ENCODE measurements at regions not wholly inside any gene's neighbourhood (a gene's known extent, or its start where the extent isn't known, plus 50 kb on each side); places are given as distances from the start of the nearest gene placed in this dataset.

DNA sequence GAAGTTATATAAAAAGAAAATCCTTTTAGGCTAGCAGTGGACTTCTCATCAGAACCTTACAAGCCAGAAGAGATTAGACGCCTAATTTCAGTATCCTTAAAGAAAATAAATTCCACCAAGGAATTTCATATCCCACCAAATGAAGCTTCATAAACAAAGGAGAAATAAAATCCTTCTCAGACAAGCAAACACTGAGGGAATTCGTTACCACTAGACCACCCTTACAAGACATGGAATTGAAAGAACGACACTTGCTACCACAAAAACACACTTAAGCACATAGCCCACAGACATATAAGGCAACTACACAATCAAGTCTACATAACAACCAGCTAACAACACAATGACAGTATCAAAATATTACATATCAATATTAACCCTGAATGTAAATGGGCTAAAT lies 299.2 kb downstream of the TOX3 start:
- TF ChIP-seq, protein P1, sequence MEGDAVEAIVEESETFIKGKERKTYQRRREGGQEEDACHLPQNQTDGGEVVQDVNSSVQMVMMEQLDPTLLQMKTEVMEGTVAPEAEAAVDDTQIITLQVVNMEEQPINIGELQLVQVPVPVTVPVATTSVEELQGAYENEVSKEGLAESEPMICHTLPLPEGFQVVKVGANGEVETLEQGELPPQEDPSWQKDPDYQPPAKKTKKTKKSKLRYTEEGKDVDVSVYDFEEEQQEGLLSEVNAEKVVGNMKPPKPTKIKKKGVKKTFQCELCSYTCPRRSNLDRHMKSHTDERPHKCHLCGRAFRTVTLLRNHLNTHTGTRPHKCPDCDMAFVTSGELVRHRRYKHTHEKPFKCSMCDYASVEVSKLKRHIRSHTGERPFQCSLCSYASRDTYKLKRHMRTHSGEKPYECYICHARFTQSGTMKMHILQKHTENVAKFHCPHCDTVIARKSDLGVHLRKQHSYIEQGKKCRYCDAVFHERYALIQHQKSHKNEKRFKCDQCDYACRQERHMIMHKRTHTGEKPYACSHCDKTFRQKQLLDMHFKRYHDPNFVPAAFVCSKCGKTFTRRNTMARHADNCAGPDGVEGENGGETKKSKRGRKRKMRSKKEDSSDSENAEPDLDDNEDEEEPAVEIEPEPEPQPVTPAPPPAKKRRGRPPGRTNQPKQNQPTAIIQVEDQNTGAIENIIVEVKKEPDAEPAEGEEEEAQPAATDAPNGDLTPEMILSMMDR (IDR thresholded peaks at IDR 0.05) = no peak

- TF ChIP-seq, protein P1 (IDR thresholded peaks at IDR 0.05) = no peak
These were observed 308.2 kb downstream of the TOX3 start for GRCh38 chr16:52238710-52239109.

GRCh38 chr16:52237823-52238222 lies 309.1 kb downstream of the TOX3 start:
- TF ChIP-seq, protein P1 (IDR thresholded peaks at IDR 0.05) = no peak

- TF ChIP-seq, protein P1 (IDR thresholded peaks at IDR 0.05) = no peak
These were observed 311.8 kb downstream of the TOX3 start for GRCh38 chr16:52235186-52235585.

DNA sequence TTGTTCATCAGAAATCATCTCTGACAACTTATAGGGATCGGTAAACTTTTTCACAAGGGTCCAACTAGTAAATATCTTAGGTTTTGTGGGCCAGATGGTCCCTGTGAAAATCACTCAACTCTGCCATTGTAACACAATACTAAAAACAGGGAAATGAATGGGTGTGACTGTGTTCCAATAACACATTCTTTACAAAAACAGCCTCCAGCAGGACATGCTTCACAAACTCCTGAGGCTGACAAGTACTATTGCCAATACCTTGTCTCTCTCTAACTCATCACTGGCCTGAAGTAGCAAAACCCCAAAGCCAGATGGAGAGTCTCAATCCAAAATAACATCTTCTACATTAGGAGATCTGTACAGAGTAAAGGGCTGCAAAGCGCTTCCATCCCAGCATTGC lies 312.3 kb downstream of the TOX3 start:
- TF ChIP-seq, protein P1 (IDR thresholded peaks at IDR 0.05) = no peak

DNA sequence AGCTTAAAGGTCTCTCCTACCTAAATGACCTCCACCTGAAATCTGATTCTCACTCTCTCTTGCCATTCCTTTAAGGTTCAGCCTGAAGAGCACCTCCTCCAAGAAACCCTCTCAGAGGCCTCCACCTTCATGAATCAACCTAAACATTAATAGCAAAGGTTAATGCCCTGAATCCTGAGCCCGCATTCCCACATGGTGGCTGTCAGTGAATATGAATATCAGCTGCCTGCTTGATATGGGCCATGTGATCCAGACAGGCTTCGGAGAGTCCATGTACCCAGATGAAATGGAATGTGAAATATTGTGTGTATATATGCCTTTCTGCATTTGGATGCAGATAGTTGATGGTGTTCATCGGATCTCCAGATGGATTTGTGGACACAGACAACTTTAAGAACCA lies 317.5 kb downstream of the TOX3 start:
- TF ChIP-seq, protein P1 (IDR thresholded peaks at IDR 0.05) = no peak

GRCh38 chr16:52227851-52228250 lies 319.1 kb downstream of the TOX3 start:
- TF ChIP-seq, protein P1 (IDR thresholded peaks at IDR 0.05) = no peak

- TF ChIP-seq, protein P1 (IDR thresholded peaks at IDR 0.05) = no peak
These were observed 334.1 kb downstream of the TOX3 start for GRCh38 chr16:52212841-52213240.

Measured in LNCAP (cell line).